Activated B cell treated with CpG ODN at 0.5 μM for 24 hours (primary cell): ENCODE measurements at regions not wholly inside any gene's neighbourhood (a gene's known extent, or its start where the extent isn't known, plus 50 kb on each side); places are given as distances from the start of the nearest gene placed in this dataset.

Experiments
- ATAC-seq: fragments of 200-7000 bp; cut with Tn5 transposase; one replicate; pipeline ENCODE4 v1.10.0; 2021; ENCODE audit warnings: low read depth, mild to moderate bottlenecking, moderate library complexity
- CTCF ChIA-PET: fragments of 350-600 bp; sonication (Branson Sonifier 250); formaldehyde crosslinking; loops from one replicate; lab custom pipeline; 2021; ENCODE audit warnings: antibody characterized with exemption; lab: Charles Lee
- POLR2A ChIA-PET: fragments of 350-600 bp; sonication (Branson Sonifier 250); formaldehyde crosslinking; loops from one replicate; lab custom pipeline; 2021; ENCODE audit warnings: antibody characterized with exemption; lab: Charles Lee
- DNase-seq: peaks from one replicate; pipeline ENCODE4 v3.0.0; 2022
- H3K27ac Mint-ChIP-seq: one replicate; pipeline ENCODE4 v1.8.0; 2020; ENCODE audit warnings: mixed read lengths
- H3K27me3 Mint-ChIP-seq: one replicate; pipeline ENCODE4 v1.8.0; 2021; ENCODE audit warnings: mixed read lengths
- H3K36me3 Mint-ChIP-seq: one replicate; pipeline ENCODE4 v1.8.0; 2021; ENCODE audit warnings: low read depth, mixed read lengths
- H3K4me1 Mint-ChIP-seq: one replicate; pipeline ENCODE4 v1.8.0; 2021; ENCODE audit warnings: mixed read lengths
- H3K4me3 Mint-ChIP-seq: one replicate; pipeline ENCODE4 v1.8.0; 2020; ENCODE audit warnings: mild to moderate bottlenecking, mixed read lengths
- H3K9me3 Mint-ChIP-seq: one replicate; pipeline ENCODE4 v1.8.0; 2020; ENCODE audit warnings: mixed read lengths
- intact Hi-C: fragments of 100-400 bp; cut with micrococcal nuclease; formaldehyde crosslinking; loops from one replicate; pipeline ENCODE4 v1.15.1; 2024
- TF ChIP-seq, protein P1 (sequence below): fragments of 200-600 bp; IDR thresholded peaks from one replicate; pipeline ENCODE4 v1.8.0; 2022; ENCODE audit warnings: antibody characterized with exemption, mild to moderate bottlenecking

- ChIA-PET CTCF (no interaction called here), POLR2A (no interaction called here)
- no peaks in the 10 kb centered on the region for H3K9me3 Mint-ChIP-seq
- TF ChIP-seq, protein P1, sequence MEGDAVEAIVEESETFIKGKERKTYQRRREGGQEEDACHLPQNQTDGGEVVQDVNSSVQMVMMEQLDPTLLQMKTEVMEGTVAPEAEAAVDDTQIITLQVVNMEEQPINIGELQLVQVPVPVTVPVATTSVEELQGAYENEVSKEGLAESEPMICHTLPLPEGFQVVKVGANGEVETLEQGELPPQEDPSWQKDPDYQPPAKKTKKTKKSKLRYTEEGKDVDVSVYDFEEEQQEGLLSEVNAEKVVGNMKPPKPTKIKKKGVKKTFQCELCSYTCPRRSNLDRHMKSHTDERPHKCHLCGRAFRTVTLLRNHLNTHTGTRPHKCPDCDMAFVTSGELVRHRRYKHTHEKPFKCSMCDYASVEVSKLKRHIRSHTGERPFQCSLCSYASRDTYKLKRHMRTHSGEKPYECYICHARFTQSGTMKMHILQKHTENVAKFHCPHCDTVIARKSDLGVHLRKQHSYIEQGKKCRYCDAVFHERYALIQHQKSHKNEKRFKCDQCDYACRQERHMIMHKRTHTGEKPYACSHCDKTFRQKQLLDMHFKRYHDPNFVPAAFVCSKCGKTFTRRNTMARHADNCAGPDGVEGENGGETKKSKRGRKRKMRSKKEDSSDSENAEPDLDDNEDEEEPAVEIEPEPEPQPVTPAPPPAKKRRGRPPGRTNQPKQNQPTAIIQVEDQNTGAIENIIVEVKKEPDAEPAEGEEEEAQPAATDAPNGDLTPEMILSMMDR, result no peak
- peaks cover 14% of the 10 kb centered on the region for H3K27me3 Mint-ChIP-seq
- DNase-seq (no peak), ATAC-seq (no peak)
- no peaks in the 10 kb centered on the region for H3K36me3 Mint-ChIP-seq
- no peaks in the 10 kb centered on the region for H3K4me1 Mint-ChIP-seq
- H3K27ac Mint-ChIP-seq, result no peak overlapping the region
- intact Hi-C loops, result no loop called here
- no peak overlapping the region for H3K4me3 Mint-ChIP-seq
These were observed 378.9 kb upstream of the HNRNPA3 start for GRCh38 chr2:176833671-176834070.

DNA sequence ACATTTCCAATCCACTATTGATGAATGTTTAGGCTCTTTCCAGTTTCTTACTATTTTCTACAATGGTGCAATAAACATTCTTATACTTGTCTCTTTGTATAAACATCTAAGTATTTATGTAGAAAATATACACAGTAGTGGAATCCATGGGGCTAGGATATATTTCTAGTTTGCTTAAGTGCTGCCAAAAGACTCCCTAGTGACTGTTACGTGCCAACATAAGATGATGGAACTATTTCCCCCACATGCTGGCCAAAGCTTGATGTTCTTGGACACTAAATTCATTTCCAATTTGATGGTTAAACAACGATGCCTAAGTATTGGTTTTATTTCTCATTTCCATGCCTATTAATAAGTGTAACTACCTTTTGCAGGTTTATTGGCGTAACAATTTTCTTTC lies 378.4 kb upstream of the HNRNPA3 start:
- ChIA-PET CTCF (no interaction called here), POLR2A (no interaction called here)
- Mint-ChIP-seq H3K9me3 (no peaks in the 10 kb centered on the region), H3K4me1 (no peaks in the 10 kb centered on the region), H3K27me3 (peaks cover 16% of the 10 kb centered on the region), H3K4me3 (no peak overlapping the region), H3K36me3 (no peaks in the 10 kb centered on the region), H3K27ac (no peak overlapping the region)
- TF ChIP-seq, protein P1, result no peak
- no peak for DNase-seq
- no peak for ATAC-seq
- intact Hi-C loops, result no loop called here

DNA sequence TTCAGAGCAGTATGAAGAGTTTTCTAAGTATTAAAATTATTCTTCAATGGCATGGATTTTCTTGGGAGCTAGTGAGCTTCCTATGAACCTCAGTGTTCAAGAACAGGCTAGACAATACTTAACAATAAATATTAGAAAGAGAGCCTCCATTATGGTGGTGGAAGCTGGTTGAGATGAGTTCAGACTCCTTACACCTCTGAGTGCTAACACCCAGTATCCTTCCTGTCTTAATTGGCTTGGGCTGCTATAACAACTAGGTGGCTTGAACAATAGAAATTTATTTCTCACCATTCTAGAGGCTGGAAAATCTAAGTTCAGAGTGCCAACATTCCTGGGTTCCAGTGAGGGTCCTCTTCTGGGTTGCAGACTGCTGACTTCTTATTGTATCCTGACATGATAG lies 369.4 kb upstream of the HNRNPA3 start:
- H3K9me3 Mint-ChIP-seq, result no peaks in the 10 kb centered on the region
- CTCF ChIA-PET, result no interaction called here
- H3K36me3 Mint-ChIP-seq, result no peaks in the 10 kb centered on the region
- DNase-seq (no peak), ATAC-seq (no peak)
- no peak overlapping the region for H3K4me3 Mint-ChIP-seq
- intact Hi-C loops, result no loop called here
- TF ChIP-seq, protein P1, result no peak
- H3K27ac Mint-ChIP-seq, result no peak overlapping the region
- POLR2A ChIA-PET, result no interaction called here
- H3K27me3 Mint-ChIP-seq, result peaks cover 7% of the 10 kb centered on the region
- H3K4me1 Mint-ChIP-seq, result no peaks in the 10 kb centered on the region

- H3K4me1 Mint-ChIP-seq, result no peaks in the 10 kb centered on the region
- ChIA-PET POLR2A (no interaction called here), CTCF (no interaction called here)
- no peak overlapping the region for H3K4me3 Mint-ChIP-seq
- intact Hi-C loops, result no loop called here
- H3K36me3 Mint-ChIP-seq, result no peaks in the 10 kb centered on the region
- DNase-seq (no peak), ATAC-seq (no peak)
- H3K27ac Mint-ChIP-seq, result no peak overlapping the region
- TF ChIP-seq, protein P1, result no peak
- H3K9me3 Mint-ChIP-seq, result no peaks in the 10 kb centered on the region
- peaks cover 4% of the 10 kb centered on the region for H3K27me3 Mint-ChIP-seq
These were observed 368.1 kb upstream of the HNRNPA3 start for GRCh38 chr2:176844461-176844860.

DNA sequence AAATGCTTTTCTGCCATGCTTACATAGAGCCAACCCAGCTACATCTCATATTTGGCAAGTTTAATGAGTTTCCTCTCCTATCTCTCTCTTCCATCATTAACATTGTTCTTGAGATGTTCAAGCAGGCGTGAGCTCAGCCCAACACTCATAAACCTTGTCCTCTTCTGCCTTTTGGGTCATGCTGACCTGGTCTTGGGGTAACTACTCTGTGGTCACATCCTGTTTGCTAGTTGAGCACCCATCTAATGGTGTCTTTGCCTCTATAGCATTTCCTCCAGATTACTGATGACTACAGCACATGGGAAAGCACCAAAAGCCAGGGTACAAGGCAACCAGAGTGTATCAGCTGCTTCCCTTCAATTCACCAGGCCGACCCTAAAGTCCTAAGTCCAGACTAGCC lies 366.9 kb upstream of the HNRNPA3 start:
- intact Hi-C loops, result no loop called here
- Mint-ChIP-seq H3K27ac (no peak overlapping the region), H3K36me3 (no peaks in the 10 kb centered on the region), H3K4me3 (no peak overlapping the region), H3K9me3 (no peaks in the 10 kb centered on the region), H3K27me3 (peaks cover 4% of the 10 kb centered on the region), H3K4me1 (no peaks in the 10 kb centered on the region)
- DNase-seq (no peak), ATAC-seq (no peak)
- TF ChIP-seq, protein P1, result no peak
- CTCF ChIA-PET, result no interaction called here
- POLR2A ChIA-PET, result no interaction called here
